Mammary epithelial cell (primary cell): ENCODE measurements at regions not wholly inside any gene's neighbourhood (a gene's known extent, or its start where the extent isn't known, plus 50 kb on each side); places are given as distances from the start of the nearest gene placed in this dataset.

Source experiments
- CTCF ChIP-seq, 2 donors: IDR thresholded peaks in 1 of 2; conservative IDR thresholded peaks in 1 of 2; 2 replicates each; pipeline ENCODE4 v1.5.1; 2011 to 2012; ENCODE audit warnings: inconsistent platforms in 2 of 2, low read length in 2 of 2, mild to moderate bottlenecking in 2 of 2, control low read depth in 1 of 2, low read depth in 1 of 2; ENCODE audit not compliant: insufficient read depth in 1 of 2; ENCODE audit errors: extremely low read depth in 1 of 2
- EZH2 ChIP-seq: IDR thresholded peaks from 2 replicates; pipeline ENCODE4 v1.6.1; 2012; ENCODE audit warnings: low read length, inconsistent platforms, borderline replicate concordance

- TF ChIP-seq CTCF (conservative IDR thresholded peaks at IDR 0.05 in 1 of 2, IDR thresholded peaks at IDR 0.05 in 1 of 2; ENCODE audit: extremely low read depth in 1 of 2, insufficient read depth in 1 of 2, low read depth in 1 of 2, low read length in 2 of 2) (no peak), EZH2 (no peak)
Measured at GRCh38 chr9:113798062-113799030, 77.8 kb upstream of the ZNF618 start.
